ENCODE measurements at regions not wholly inside any gene's neighbourhood (a gene's known extent, or its start where the extent isn't known, plus 50 kb on each side); places are given as distances from the start of the nearest gene placed in this dataset.

Small RNA genes in the stretch of these regions (small RNA-seq; reads per million reads assigned to genes)
- gene RPS27P18 = 0 reads per million in 6 experiments

Data from A549 (cell line).